ENCODE measurements at regions not wholly inside any gene's neighbourhood (a gene's known extent, or its start where the extent isn't known, plus 50 kb on each side); places are given as distances from the start of the nearest gene placed in this dataset.

DNA sequence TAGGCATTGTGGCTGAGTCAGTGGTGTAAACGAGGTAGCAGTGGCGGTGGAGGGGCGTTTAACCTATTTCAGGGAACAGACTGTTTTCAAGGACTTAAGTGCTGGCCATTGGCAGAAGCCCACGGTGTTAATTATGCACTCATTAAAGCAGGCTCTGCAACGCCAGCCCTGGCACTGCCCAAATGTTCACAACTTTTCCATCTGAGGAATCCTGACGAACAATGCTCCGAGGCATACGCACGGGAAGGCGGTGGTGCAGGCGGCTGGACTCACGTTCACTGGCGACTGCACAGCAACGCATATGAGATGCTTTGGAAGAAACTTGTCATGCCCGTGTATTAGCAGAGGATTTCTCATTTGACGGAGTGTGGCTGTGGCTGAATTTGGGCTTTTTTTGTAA is 70.6 kb upstream of the SLC24A4 start:
- TF ChIP-seq EZH2 (IDR thresholded peaks at IDR 0.05; ENCODE audit: low read length) = peak; percentile 32
- TF ChIP-seq, protein P1, sequence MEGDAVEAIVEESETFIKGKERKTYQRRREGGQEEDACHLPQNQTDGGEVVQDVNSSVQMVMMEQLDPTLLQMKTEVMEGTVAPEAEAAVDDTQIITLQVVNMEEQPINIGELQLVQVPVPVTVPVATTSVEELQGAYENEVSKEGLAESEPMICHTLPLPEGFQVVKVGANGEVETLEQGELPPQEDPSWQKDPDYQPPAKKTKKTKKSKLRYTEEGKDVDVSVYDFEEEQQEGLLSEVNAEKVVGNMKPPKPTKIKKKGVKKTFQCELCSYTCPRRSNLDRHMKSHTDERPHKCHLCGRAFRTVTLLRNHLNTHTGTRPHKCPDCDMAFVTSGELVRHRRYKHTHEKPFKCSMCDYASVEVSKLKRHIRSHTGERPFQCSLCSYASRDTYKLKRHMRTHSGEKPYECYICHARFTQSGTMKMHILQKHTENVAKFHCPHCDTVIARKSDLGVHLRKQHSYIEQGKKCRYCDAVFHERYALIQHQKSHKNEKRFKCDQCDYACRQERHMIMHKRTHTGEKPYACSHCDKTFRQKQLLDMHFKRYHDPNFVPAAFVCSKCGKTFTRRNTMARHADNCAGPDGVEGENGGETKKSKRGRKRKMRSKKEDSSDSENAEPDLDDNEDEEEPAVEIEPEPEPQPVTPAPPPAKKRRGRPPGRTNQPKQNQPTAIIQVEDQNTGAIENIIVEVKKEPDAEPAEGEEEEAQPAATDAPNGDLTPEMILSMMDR (optimal IDR thresholded peaks at IDR 0.05 in 1 of 3, IDR thresholded peaks at IDR 0.05 in 1 of 3, conservative IDR thresholded peaks at IDR 0.05 in 1 of 3; ENCODE audit: extremely low read depth in 1 of 3, insufficient read depth in 2 of 3, low read length in 3 of 3) = no peak
